NCI-H146 treated with DMSO at 0.1 percent for 48 hours (cell line): ENCODE measurements at regions not wholly inside any gene's neighbourhood (a gene's known extent, or its start where the extent isn't known, plus 50 kb on each side); places are given as distances from the start of the nearest gene placed in this dataset.

Source experiments
- DNase-seq: peaks from one replicate; lab custom pipeline; 2025; ENCODE audit not compliant: unreplicated experiment; lab: John Stamatoyannopoulos, UW

DNA sequence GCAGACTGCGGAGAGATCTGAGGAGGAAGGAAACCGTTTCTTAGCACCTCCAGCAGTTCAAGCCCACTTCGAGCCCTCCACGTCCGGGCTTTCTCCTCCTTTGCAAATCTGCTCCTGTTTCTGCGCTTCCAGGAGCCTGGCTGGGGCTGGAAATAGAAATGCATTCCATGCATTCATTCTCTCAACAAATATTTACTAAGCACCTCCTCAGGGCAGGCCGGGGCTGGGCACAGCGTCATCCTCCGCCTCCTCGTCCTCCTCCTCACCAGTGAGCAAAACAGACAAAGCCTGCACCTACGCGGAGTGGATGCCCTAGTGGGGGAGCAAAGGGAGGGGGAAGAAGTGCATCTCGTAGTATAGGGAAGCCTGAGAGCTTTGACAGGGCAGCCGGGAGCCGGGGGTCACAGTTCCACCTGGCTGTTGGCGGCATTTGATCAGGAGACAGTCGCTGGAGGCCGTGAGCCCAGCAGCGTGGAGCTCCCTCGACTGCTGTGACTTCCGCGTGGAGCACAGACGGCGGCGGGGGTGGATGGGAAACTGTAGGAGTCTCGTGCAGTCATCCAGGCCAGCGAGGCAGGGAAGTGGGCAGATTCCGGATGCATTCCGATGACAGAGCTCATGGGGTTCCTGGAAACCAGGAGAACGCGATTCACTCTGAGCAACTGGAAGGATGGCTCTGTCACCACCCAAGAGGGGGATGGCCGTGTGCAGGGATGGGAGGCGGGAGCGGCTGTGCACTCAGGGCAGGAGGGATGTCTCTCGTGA, 93.5 kb downstream of the SIK1 start:
- no peak for DNase-seq

DNA sequence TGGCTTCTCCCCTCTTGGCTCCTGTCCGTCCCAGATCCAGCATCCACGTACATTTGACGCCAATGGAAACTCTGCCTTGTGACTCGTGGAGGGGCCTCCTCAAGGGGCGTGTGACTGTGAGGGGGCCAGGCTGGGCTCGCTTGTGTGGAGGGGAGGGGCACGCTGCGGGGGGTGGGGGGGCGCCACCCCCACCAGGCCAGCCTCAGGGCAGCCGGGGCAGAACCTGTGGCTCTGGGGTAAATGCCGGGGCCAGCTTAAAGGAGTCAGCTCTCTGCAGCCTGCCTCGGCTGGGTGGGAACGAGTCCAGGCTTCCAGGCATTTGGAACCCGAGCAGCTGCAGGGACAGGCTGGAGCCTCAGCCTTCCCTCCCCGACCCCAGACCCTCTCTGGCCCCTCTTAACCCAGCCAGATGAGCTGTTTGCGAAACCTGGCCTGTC, 94.1 kb downstream of the SIK1 start:
- no peak for DNase-seq

DNA sequence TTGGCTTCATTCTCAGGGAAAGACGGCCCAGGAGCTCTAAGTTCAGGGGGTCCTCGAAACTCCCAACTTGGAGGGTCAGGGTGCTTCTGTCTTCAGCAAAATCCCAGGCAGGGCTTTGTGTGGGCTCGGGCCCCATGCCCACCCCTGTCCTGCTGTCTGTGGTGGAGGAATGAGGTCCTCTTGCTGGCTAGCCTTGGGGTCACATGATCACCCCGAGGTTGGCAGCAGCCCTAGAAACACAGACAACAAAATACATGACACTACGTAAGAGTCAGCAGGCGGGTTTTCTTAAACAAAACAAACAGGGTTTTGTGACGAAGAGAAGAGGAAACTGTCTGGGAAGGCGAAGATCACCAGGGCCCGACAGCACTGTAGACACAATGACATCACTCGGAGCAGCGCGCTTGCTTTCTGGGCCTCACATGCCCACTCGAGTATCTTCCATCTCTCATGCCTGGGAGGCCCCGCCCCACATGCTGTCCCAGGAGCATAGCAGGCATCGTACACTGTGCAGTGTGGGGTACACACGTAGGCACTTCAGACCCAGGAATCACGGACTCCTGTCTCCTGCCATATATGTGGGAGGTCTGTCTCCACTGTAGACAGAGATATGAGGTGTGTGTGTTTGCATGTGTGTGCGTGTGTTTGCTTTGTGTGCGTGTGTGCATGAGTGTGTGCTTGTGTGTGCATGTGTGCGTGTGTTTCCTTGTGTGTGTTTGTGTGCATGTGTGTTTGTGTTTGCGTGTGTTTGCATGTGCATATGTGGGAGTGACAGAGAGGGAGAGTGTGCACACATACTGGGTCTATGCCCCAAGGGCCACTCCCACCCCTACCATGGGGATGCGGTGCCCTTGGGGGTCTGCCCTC, 94.7 kb downstream of the SIK1 start:
- DNase-seq: no peak

DNA sequence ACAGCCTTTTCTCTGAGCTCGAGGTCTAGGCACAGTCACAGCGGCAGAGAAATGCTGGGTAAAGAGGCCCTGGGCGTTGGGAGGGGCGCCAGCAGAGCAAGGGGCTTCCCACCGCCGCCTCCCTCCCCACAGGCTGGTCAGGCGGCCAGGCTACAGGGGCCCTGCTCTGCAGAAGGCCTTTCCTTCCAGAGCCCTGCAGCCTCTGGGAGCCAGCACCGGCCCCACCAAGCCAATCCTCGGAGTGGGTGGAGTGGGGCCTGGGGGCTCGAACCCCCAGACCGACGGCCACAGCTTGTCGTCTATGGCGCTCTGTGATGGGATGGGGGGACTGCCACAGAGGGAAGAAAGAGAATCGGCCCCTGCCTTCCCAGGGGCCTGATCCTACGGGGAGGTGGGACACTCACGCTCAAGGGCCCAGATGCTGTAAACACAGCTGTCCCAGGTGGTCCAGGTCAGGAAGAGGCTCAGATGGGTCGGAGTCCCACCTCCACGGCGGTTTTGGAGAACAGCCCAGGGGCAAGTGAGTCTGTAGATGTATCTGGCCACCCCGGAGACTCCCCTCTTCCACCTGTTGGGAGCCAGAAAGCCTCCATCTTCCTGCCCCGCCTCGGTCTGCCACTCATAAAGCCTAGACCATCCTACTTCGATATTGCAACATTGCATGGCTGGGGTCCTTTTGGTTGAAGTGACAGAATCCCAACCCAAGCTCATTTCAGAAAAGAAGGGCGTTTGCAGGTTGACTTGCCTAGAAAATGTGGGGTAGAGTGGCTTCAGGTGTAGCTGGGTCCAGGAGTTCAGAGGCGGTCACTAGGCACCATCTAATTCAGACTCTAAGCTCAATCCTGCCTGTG, 95.6 kb downstream of the SIK1 start:
- DNase-seq: no peak

DNA sequence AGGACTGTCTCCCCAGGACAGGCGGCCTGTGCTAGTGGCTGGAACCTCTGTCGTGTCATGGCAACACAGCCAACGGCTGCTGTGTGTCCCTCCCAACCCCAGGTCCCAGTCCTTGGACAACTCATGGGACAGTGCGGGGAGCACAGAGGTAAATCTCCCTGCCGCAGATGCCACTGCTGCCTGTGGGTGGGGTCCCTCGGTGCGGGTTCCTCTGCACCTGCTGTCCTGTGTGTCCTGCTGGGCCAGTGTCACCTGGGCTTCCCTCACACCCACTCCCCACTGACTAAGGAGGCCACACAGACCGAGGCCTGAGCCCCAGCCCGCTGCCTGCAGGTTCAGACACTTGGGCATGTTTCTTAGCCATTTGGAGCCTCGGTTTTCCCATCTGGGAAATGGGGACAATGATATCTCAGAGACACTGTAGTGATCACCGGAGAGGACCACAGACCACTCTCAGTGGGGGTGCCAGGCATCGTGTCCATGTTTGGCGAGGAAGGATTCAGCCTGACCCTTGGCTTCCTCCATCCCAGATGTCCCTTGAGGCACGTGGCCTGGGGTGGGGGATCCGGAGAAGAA, 96.5 kb downstream of the SIK1 start:
- DNase-seq: no peak

DNA sequence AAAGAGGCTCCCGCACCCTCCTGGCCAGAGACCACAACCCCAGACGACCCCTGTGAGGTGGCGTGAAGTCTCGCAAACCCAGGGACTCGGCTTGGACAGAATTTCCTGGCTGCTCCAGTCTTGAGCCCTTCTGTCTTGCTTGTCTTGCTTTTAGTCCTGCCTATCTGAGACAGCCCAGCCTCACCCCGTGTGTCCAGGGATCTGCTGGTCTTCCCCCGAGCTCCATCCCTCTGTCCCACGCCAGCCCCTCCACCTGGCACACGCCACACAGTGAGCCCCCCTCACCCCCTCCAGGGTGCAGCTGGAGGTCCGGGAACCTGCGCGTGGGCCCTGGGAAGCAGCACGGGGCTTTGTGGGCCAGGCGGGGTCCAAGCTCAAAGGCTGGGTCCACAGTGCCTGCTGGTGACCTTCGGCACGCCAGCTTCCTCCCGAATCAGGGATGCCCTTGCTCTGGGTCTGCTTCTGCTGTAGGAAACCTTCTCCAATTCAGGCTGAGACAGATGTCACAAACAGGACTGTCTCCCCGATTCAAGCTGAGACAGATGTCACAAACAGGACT, 97.1 kb downstream of the SIK1 start:
- DNase-seq: no peak

DNA sequence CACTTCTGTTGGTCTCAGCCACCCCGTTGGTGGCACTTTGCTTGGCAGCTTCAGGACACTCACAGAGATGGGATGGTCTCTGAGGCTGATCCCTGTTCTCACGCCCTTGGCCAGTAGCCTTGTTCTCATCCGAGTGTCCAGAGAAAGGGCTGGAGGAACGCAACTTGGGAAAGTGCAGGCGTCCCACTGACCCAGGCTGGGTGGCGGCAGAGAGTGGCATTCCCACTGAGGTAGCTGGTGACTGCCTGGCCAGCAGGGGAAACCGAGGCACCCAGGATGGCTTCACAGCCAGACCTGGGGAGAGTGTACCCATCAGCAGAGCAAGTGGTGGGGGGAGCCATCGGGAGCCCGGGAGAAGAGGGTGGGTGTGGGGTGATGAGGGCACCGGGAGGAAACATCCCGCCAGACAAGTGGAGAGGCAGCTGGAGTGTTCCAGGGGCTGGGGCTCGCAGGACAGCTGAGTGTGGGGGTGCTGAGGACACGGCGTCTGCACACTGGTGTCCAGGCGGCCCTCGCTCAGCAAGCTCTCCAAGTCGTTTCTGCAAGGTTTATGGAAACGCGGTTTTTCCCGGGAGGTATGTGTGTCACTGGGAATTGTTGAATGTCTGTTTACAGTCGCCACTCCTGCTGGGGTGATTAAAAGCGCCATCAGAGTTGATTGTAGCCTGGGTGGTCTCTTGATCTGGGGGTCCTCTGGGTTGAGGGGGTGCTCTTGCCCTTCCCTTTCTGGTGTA, 97.8 kb downstream of the SIK1 start:
- no peak for DNase-seq

DNA sequence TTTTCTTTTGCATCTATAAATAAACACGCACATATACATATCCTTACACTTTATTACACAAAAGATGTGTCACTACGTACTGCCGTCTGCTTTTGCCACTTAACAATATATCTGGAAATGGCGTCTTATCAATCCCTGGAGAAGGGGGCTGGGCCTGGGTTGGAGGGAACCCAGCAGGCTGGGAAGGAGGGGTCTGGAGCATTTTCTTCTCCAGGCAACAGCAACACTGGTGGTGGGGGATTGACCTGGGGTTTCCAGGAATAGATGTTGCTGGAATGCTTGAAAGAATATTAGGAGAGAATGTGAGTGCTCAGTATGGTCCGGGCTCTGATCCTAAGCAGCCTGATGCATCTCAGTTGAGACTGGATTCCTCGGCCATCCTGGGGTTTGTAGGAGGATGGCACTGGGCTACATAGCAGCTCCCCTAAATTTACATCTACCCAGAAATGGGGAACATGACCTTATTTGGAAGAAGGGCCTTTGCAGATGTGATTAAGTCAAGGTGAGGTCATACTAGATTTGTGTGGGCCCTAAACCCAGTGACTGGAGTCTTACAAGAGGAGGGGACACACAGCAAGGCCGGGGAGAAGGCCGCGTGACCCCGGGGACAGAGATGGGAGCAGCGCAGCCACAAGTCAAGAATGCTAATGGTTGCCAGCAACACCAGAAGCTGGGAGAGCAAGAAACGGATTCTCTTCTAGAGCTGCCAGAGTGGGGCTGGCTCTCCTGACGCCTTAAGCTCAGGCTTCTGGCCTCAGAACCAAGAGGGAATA, 98.6 kb downstream of the SIK1 start:
- no peak for DNase-seq

DNA sequence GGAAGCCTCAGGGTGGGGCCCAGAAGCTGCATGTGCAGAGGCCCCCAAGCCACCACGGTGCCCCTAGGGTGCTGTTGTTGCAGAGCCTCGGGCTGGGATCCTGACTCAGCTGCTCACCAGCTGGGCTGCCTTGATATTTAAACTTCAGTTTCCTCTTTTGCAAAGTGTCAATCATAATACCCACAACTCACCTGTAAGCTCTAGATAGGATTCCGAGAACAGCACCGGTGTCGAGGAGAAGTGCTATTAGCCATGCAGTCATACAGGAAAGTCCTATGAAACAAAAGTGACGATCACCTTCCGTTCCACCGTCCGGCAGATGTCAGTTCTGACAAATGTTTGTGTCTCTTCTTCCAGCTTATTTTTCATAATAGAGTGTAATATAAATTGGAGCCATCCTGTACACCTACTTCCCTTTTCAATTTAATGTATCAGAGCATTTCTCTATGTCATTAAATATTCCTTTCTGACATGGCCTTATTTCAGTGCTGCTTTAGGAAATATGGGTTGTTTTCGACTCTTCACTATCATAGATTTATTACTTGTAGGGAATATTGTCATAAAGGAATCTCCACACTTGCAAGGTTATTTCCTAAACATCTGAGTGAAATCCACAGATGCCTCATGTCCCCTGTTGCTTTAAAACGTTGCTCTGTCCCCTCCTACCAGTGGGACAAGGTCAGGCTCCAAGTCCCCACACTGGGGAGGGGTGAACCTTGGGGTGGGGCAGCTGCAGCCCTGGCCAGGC, 100.8 kb downstream of the SIK1 start:
- DNase-seq: no peak

DNA sequence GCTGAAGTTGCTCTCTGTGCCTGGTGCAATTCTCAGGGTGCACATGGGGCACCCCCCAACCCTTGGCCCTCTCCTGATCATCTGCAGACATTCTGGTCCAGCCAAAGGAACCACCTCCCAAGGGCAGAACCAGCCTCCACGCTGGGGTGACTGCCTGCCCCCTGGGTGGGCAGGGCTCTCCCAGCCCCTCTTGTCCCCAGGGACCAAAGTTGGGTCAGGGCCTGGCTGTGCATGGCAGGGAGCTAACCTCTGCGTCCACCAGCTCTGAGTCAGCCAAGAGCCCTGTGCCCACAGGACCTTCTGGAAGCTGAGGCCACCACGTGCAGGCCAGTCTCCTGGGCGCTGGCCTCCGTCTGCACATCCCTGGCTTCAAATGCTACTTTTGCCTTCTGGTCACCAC, 101.9 kb downstream of the SIK1 start:
- DNase-seq: no peak

DNA sequence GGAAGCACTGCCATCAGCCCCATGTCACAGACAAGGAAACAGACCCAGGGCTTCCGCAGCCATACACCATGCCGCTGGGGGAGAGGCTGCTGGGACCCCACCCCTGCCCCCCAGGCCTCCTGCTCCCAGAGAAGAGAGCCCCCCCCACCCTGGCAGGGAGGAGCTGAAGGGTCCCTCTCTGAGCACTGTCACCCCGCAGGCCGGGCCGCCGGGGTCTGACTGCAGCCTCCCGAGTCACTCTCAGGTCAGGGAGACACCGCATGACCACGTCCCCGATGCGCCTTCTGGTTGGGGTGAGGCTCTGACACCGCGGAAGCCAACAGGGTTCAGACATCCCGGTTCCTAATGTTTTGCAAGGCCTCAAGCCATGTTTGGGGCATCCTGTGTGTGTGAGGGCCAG, 102.3 kb downstream of the SIK1 start:
- no peak for DNase-seq

DNA sequence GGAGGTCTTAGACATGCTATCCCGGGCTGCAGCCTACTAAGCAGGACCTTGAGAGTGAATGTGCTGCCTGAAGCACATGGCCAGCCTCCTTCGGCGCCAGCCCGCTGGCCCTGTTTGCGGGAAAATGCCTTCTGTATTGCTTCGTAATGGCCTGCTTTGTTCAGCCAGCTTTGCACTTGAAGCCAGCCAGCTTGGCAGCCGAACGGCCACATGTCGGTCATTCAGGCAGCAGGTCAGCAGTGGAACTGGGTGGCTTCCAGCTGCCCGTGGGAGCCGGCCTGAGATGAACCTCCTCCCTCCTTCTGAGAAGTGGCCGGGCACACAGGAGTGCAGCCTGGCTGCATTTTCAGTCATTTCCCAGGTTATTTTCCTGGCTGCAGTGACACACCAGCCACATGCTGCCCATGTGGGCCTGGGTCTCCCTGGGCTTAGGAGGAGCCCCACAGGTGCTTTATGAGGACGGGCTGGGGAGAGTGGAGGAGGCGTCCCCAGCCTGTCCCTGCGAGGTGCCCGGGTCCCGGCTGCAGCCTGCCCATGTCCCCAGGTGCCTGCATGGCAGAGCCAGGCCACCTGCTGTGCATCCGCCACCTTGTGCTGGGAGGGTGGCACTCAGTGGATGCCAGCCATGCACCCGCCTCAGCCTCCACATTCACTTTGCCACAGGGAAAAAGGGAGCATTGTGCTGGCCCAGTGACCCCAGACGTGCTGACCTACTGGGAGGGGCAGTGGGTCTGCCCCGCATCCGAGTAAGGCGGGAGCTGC, 103.5 kb downstream of the SIK1 start:
- no peak for DNase-seq

DNA sequence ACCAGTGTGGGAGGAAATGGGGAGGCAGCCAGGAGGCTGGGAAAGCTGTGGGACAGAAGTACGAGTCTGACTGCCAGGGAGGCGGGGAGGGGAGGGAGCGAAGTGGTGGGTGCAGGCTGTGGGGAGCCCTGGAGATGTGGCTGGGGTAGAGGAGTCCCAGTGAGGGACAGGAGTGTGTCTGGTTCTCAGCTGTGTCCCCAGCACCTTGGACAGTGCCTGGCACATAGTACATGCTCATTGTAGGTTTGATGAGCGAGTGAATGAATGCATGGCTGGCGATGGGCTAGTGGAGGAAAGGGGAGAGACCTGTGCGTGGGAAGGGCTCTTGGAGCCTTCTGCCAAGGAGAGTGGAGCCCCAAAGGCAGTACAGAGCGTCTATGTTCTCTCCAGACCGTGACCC, 104.1 kb downstream of the SIK1 start:
- no peak for DNase-seq

DNA sequence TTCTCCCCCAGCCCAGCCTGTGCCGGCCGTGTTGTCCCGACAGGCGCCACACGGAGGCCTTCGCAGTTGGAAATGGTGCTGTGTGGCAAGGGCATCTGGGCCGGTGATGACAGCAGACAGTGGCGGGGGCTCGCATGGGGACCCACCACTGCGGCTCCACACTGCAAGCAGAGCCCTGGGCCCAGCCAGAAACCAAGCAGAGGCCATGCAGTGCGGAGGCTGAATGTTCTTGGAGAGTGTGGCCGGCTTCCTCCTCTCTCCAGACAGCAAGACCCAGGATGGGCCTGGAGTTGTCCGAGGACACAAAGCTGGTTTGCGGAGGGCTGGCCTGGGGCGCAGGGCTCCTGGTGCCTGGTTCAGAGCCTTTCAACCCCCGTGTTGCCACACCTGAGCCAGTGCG, 104.6 kb downstream of the SIK1 start:
- no peak for DNase-seq

DNA sequence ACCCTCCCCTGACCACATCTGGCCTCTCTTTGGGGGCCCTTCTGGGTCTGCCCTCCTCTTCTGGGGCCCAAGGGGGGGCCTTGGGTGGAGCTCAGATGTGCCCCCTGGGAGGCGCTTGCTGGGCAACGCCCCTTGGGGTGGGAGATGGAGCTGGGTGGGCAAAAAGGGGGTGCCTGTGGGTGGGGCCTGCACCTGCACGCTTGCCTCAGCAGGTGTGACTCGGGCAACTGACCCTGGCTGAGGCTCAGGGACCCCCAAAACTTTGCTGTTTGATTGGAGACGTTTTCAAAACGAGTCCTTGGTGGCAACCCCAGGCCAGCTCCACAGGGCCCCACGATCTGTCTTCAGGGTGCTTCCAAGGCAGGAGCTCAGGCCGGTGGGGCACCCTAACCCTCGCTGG, 105.3 kb downstream of the SIK1 start:
- DNase-seq: no peak

DNA sequence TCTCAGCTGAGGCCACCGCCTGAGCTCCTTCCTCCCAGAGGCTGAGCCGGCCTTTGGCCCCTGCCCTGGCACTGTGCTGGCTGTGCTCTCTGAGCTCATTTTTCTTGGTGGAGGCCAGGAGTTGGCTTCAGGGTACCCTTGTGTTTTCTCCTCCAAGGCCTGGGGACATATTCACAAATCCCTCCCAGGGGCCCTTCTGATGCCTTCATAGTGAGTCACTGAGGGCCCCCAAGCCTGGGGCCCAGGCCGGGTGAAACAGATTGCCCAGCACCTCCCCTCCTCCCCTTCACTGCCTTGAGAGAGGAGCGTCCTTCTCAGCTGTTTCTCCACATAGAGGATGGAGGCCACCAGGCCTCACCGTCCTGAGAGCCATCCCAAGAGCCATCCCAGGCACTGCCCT, 105.8 kb downstream of the SIK1 start:
- no peak for DNase-seq

DNA sequence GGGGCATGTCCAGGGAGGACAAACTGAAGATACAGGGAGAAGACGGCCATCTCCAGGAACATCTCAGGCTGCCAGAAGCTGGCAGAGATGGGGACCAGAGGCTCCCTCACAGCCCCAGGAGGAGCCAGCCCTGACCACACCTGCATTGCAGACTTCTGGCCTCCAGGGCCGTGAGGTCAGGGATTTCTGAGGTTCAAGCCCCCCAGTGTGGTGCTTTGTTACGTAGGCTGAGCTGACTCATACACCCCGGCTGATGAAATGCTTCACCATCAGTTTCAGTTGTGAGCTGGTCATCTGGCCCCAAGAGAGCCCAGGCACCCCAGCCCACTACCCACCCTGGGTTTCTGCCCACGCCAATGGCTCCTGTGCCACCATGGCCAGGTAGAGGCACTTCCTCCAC, 106.4 kb downstream of the SIK1 start:
- no peak for DNase-seq
